Fibroblast of lung (primary cell): ENCODE measurements at regions not wholly inside any gene's neighbourhood (a gene's known extent, or its start where the extent isn't known, plus 50 kb on each side); places are given as distances from the start of the nearest gene placed in this dataset.

ENCODE experiments used
- DNase-seq, 2 donors: peaks; one replicate each; pipeline versions ENCODE4 v3.0.0 to v3.0.0-alpha.2; 2010; ENCODE audit warnings: low read depth in 2 of 2
- H2AFZ ChIP-seq: 2 replicates; pipeline ENCODE4 v1.5.1; 2012; ENCODE audit warnings: low read length, control low read depth, inconsistent platforms
- H3K27ac ChIP-seq: 2 replicates; pipeline ENCODE4 v1.5.1; 2011; ENCODE audit warnings: low read length, control low read depth; ENCODE audit not compliant: insufficient read depth
- H3K27me3 ChIP-seq: 2 replicates; pipeline ENCODE4 v1.5.1; 2011; ENCODE audit warnings: mild to moderate bottlenecking, low read length; ENCODE audit not compliant: control insufficient read depth, insufficient read depth
- H3K36me3 ChIP-seq: 2 replicates; pipeline ENCODE4 v1.5.1; 2011; ENCODE audit warnings: low read length; ENCODE audit not compliant: control insufficient read depth, insufficient read depth
- H3K4me1 ChIP-seq: 2 replicates; pipeline ENCODE4 v1.5.1; 2011; ENCODE audit warnings: low read length; ENCODE audit not compliant: control insufficient read depth, insufficient read depth; ENCODE audit errors: extremely low read depth
- H3K4me2 ChIP-seq: 2 replicates; pipeline ENCODE4 v1.5.1; 2011; ENCODE audit warnings: low read length, control low read depth; ENCODE audit not compliant: insufficient read depth; ENCODE audit errors: extremely low read depth
- H3K4me3 ChIP-seq, 4 experiments: fragments of 200-600 bp in 1 of 4; sonication (generic) in 1 of 4; replicated peaks in 1 of 4; 2 replicates each; pipeline ENCODE4 v1.5.1; 2011 to 2016; ENCODE audit warnings: low read length in 4 of 4, low read depth in 3 of 4, mild to moderate bottlenecking in 3 of 4, control low read depth in 2 of 4, inconsistent platforms in 1 of 4, mixed read lengths in 1 of 4; ENCODE audit not compliant: insufficient read depth in 1 of 4; ENCODE audit errors: control extremely low read depth in 1 of 4
- H3K79me2 ChIP-seq: 2 replicates; pipeline ENCODE4 v1.5.1; 2012; ENCODE audit warnings: mild to moderate bottlenecking, low read length, inconsistent platforms; ENCODE audit not compliant: control insufficient read depth, insufficient read depth
- H3K9ac ChIP-seq: 2 replicates; pipeline ENCODE4 v1.5.1; 2011; ENCODE audit warnings: mild to moderate bottlenecking, low read length, control low read depth; ENCODE audit not compliant: insufficient read depth
- H3K9me3 ChIP-seq: 2 replicates; pipeline ENCODE4 v1.5.1; 2012; ENCODE audit warnings: low read depth, low read length; ENCODE audit not compliant: control insufficient read depth, insufficient read depth
- H4K20me1 ChIP-seq: 2 replicates; pipeline ENCODE4 v1.5.1; 2011; ENCODE audit warnings: low read length; ENCODE audit not compliant: control insufficient read depth, insufficient read depth; ENCODE audit errors: extremely low read depth
- CTCF ChIP-seq, 2 donors: IDR thresholded peaks in 1 of 2; conservative IDR thresholded peaks in 1 of 2; 1 replicate in 1 of 2; 2 replicates in 1 of 2; pipeline ENCODE4 v1.5.1; 2011 to 2012; ENCODE audit warnings: low read length in 2 of 2, control low read depth in 1 of 2, inconsistent platforms in 1 of 2, low read depth in 1 of 2, mild to moderate bottlenecking in 1 of 2
- EZH2 ChIP-seq: IDR thresholded peaks from 2 replicates; pipeline ENCODE4 v1.5.1; 2012; ENCODE audit warnings: low read length, control low read depth, mild to moderate bottlenecking; ENCODE audit errors: missing control alignments

DNA sequence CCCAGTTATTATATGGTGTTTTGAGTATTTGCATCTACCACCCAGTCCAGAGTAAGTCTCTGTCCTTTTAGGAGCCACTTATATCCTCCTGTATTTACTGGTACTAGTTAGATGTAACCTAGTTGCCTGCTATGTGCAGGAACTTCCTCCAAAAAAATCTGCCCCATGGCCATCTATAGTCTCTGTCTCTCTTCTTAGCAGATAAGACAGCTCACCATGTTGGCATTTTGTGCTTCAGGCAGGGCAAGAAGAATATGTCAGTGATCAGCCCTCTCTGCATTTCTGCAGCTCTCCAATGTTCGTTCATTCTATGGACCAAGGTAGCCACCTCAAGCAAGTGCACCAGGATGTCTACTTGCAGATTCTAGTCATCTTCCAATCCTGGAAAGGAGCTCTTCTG, 446.5 kb downstream of the TLE1 start:
- Histone ChIP-seq H3K79me2 (no peaks in the 10 kb centered on the region), H2AFZ (no peak overlapping the region), H3K9me3 (no peaks in the 10 kb centered on the region), H3K4me2 (no peak overlapping the region), H3K36me3 (no peaks in the 10 kb centered on the region), H3K4me3 (no peak overlapping the region), H3K4me1 (no peaks in the 10 kb centered on the region), H3K27me3 (no peaks in the 10 kb centered on the region), H4K20me1 (no peaks in the 10 kb centered on the region), H3K27ac (no peak overlapping the region), H3K9ac (no peak overlapping the region)
- DNase-seq, result no peak
- TF ChIP-seq CTCF (conservative IDR thresholded peaks at IDR 0.05 in 1 of 2, IDR thresholded peaks at IDR 0.05 in 1 of 2; ENCODE audit: low read depth in 1 of 2, low read length in 2 of 2) (no peak), EZH2 (no peak)

DNA sequence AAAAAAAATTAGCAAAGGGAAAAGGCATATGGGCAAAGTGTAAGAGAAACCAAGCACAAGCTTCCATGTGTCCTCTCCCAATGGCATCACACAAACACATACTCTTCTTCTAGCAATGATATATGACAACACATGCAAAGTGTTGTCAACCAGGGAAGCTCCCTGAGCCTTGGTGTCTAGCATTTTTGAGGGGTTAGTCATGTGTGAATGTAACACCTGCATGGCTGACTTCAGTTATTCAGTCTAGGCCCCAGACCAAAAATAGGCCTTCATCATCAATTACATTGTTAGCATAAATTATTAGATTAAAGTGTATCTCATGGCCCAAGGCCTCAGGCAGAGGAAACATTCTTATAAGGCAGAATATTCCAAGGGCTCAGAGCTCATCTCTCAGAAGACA, 450.0 kb downstream of the TLE1 start:
- Histone ChIP-seq H3K9me3 (no peaks in the 10 kb centered on the region), H3K27me3 (no peaks in the 10 kb centered on the region), H3K79me2 (no peaks in the 10 kb centered on the region), H3K36me3 (no peaks in the 10 kb centered on the region), H3K4me1 (no peaks in the 10 kb centered on the region), H4K20me1 (no peaks in the 10 kb centered on the region), H3K9ac (no peak overlapping the region), H3K4me2 (no peak overlapping the region), H2AFZ (no peak overlapping the region), H3K4me3 (no peak overlapping the region), H3K27ac (no peak overlapping the region)
- TF ChIP-seq EZH2, result no peak
- TF ChIP-seq CTCF (conservative IDR thresholded peaks at IDR 0.05 in 1 of 2, IDR thresholded peaks at IDR 0.05 in 1 of 2; ENCODE audit: low read depth in 1 of 2, low read length in 2 of 2), result no peak
- no peak for DNase-seq

- H3K9ac ChIP-seq, result no peak overlapping the region
- H3K9me3 ChIP-seq, result no peaks in the 10 kb centered on the region
- H3K79me2 ChIP-seq, result no peaks in the 10 kb centered on the region
- no peaks in the 10 kb centered on the region for H3K4me1 ChIP-seq
- no peak overlapping the region for H3K4me2 ChIP-seq
- H3K4me3 ChIP-seq, result no peak overlapping the region
- H3K27ac ChIP-seq, result no peak overlapping the region
- H3K27me3 ChIP-seq, result no peaks in the 10 kb centered on the region
- peak in 1 of 2 donors; percentile 37 for DNase-seq
- H3K36me3 ChIP-seq, result no peaks in the 10 kb centered on the region
- H2AFZ ChIP-seq, result no peak overlapping the region
- TF ChIP-seq EZH2 (no peak), CTCF (conservative IDR thresholded peaks at IDR 0.05 in 1 of 2, IDR thresholded peaks at IDR 0.05 in 1 of 2; ENCODE audit: low read depth in 1 of 2, low read length in 2 of 2) (no peak)
- no peaks in the 10 kb centered on the region for H4K20me1 ChIP-seq
Observed at GRCh38 chr9:81237565-81238231, 451.6 kb downstream of the TLE1 start.
